ENCODE measurements at regions not wholly inside any gene's neighbourhood (a gene's known extent, or its start where the extent isn't known, plus 50 kb on each side); places are given as distances from the start of the nearest gene placed in this dataset.

DNA sequence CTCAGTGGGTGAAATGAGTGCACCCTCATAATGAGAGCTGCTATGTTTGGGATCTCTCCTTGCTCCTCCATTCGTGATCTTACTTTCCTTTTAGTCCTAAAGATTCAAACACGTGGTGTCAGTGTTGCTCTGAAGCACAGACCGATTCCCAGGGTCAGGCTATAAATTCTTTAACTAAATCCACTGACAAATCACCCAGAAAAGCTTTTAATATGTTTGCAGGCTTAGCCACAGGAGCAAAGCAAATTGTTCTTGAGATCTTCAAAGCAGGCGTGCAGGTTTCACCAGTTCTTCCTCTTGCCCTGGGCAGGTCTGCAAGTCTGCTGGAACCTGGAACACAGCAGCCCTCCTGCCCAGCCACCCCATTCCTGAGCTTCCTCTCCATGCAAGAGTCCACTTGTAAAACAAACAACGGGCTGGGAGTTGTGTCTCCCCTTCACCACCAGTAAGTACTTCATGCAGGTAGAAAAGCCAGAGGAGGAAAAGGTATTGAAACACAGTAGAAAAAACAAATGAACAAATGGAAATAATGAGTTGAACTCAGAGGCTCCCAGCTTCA lies 70.1 kb upstream of the ENPP6 start:
- TF ChIP-seq, protein P1, sequence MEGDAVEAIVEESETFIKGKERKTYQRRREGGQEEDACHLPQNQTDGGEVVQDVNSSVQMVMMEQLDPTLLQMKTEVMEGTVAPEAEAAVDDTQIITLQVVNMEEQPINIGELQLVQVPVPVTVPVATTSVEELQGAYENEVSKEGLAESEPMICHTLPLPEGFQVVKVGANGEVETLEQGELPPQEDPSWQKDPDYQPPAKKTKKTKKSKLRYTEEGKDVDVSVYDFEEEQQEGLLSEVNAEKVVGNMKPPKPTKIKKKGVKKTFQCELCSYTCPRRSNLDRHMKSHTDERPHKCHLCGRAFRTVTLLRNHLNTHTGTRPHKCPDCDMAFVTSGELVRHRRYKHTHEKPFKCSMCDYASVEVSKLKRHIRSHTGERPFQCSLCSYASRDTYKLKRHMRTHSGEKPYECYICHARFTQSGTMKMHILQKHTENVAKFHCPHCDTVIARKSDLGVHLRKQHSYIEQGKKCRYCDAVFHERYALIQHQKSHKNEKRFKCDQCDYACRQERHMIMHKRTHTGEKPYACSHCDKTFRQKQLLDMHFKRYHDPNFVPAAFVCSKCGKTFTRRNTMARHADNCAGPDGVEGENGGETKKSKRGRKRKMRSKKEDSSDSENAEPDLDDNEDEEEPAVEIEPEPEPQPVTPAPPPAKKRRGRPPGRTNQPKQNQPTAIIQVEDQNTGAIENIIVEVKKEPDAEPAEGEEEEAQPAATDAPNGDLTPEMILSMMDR (IDR thresholded peaks at IDR 0.05), result no peak
- TF ChIP-seq ZFX (IDR thresholded peaks at IDR 0.05; ENCODE audit: borderline replicate concordance), result no peak

Data from 22Rv1 (cell line).